ENCODE measurements at regions not wholly inside any gene's neighbourhood (a gene's known extent, or its start where the extent isn't known, plus 50 kb on each side); places are given as distances from the start of the nearest gene placed in this dataset.

GRCh38 chr2:199118673-199119112 is 339.0 kb downstream of the SATB2 start:
- no peak for TF ChIP-seq POLR2A (IDR thresholded peaks at IDR 0.05; ENCODE audit: low read length)
- TF ChIP-seq GATA1 (IDR thresholded peaks at IDR 0.05; ENCODE audit: low read depth, low read length), result no peak
